NOMO-1 treated with DMSO at 0.1 percent for 48 hours (cell line): ENCODE measurements at regions not wholly inside any gene's neighbourhood (a gene's known extent, or its start where the extent isn't known, plus 50 kb on each side); places are given as distances from the start of the nearest gene placed in this dataset.

Experiments used
- DNase-seq: peaks from one replicate; lab custom pipeline; 2025; ENCODE audit not compliant: unreplicated experiment; lab: John Stamatoyannopoulos, UW

- DNase-seq: no peak
Observed at GRCh38 chr2:220458051-220458450, 830.6 kb downstream of the SLC4A3 start.

GRCh38 chr2:220460257-220460985 lies 833.0 kb downstream of the SLC4A3 start:
- DNase-seq: no peak

GRCh38 chr2:220463876-220464275 lies 836.4 kb downstream of the SLC4A3 start:
- no peak for DNase-seq

- no peak for DNase-seq
Observed at GRCh38 chr2:220465700-220466099, 838.3 kb downstream of the SLC4A3 start.

- no peak for DNase-seq
Observed at GRCh38 chr2:220466251-220466691, 838.8 kb downstream of the SLC4A3 start.

- DNase-seq: no peak
Observed at GRCh38 chr2:220469201-220469600, 841.8 kb downstream of the SLC4A3 start.

GRCh38 chr2:220473611-220474010 lies 846.2 kb downstream of the SLC4A3 start:
- DNase-seq: no peak

GRCh38 chr2:220476877-220477276 lies 849.4 kb downstream of the SLC4A3 start:
- no peak for DNase-seq

GRCh38 chr2:220478305-220479058 lies 851.1 kb downstream of the SLC4A3 start:
- DNase-seq: no peak

GRCh38 chr2:220482716-220483115 lies 855.3 kb downstream of the SLC4A3 start:
- DNase-seq: no peak

GRCh38 chr2:220489121-220489520 lies 861.7 kb downstream of the SLC4A3 start:
- no peak for DNase-seq

GRCh38 chr2:220491670-220492069 lies 864.2 kb downstream of the SLC4A3 start:
- no peak for DNase-seq

GRCh38 chr2:220493871-220494525 lies 866.6 kb downstream of the SLC4A3 start:
- no peak for DNase-seq

- DNase-seq: no peak
Observed at GRCh38 chr2:220496513-220496912, 869.1 kb downstream of the SLC4A3 start.

- DNase-seq: no peak
Observed at GRCh38 chr2:220499225-220499624, 871.8 kb downstream of the SLC4A3 start.

GRCh38 chr2:220502539-220502938 lies 875.1 kb downstream of the SLC4A3 start:
- no peak for DNase-seq

GRCh38 chr2:220503431-220503830 lies 876.0 kb downstream of the SLC4A3 start:
- no peak for DNase-seq

GRCh38 chr2:220504938-220505503 lies 877.6 kb downstream of the SLC4A3 start:
- no peak for DNase-seq

- DNase-seq: no peak
Observed at GRCh38 chr2:220506466-220506865, 879.0 kb downstream of the SLC4A3 start.

GRCh38 chr2:220509096-220509757 lies 881.8 kb downstream of the SLC4A3 start:
- no peak for DNase-seq

GRCh38 chr2:220509966-220510365 lies 882.5 kb downstream of the SLC4A3 start:
- no peak for DNase-seq
